Mucosa of gallbladder (tissue), 1 donor: ENCODE measurements at regions not wholly inside any gene's neighbourhood (a gene's known extent, or its start where the extent isn't known, plus 50 kb on each side); places are given as distances from the start of the nearest gene placed in this dataset.
"Not testable (repeated sequence)": the region's sequence is repeated elsewhere in the genome, so short reads cannot be mapped to it uniquely, and the experiment has no call there.

ENCODE experiments used
- DNase-seq: peaks from one replicate; pipeline ENCODE4 v3.0.0-alpha.2; 2020; ENCODE audit warnings: low spot score
- donor health status: DM: no; HTN: no; CAD: no.

- no peak for DNase-seq
Measured at GRCh38 chr2:176851889-176852483, 360.6 kb upstream of the HNRNPA3 start.

- no peak for DNase-seq
Measured at GRCh38 chr2:176852667-176853066, 359.9 kb upstream of the HNRNPA3 start.

GRCh38 chr2:176854062-176854461 lies 358.5 kb upstream of the HNRNPA3 start:
- no peak for DNase-seq

GRCh38 chr2:176854878-176855277 lies 357.7 kb upstream of the HNRNPA3 start:
- no peak for DNase-seq

- no peak for DNase-seq
Measured at GRCh38 chr2:176856683-176857082, 355.9 kb upstream of the HNRNPA3 start.

- no peak for DNase-seq
Measured at GRCh38 chr2:176865336-176865735, 347.3 kb upstream of the HNRNPA3 start.

- DNase-seq, result no peak
Measured at GRCh38 chr2:176872406-176872805, 340.2 kb upstream of the HNRNPA3 start.

GRCh38 chr2:176873403-176873802 lies 339.2 kb upstream of the HNRNPA3 start:
- DNase-seq, result no peak

- DNase-seq, result no peak
Measured at GRCh38 chr2:176876493-176877103, 336.0 kb upstream of the HNRNPA3 start.

GRCh38 chr2:176879426-176879995 lies 333.1 kb upstream of the HNRNPA3 start:
- no peak for DNase-seq

GRCh38 chr2:176882045-176882444 lies 330.5 kb upstream of the HNRNPA3 start:
- DNase-seq, result not testable (repeated sequence)

GRCh38 chr2:176885001-176885643 lies 327.5 kb upstream of the HNRNPA3 start:
- DNase-seq, result no peak

- no peak for DNase-seq
Measured at GRCh38 chr2:176885661-176886060, 326.9 kb upstream of the HNRNPA3 start.

- no peak for DNase-seq
Measured at GRCh38 chr2:176891105-176891504, 321.5 kb upstream of the HNRNPA3 start.

GRCh38 chr2:176891857-176892256 lies 320.7 kb upstream of the HNRNPA3 start:
- DNase-seq, result no peak

- DNase-seq, result no peak
Measured at GRCh38 chr2:176892676-176893226, 319.8 kb upstream of the HNRNPA3 start.

GRCh38 chr2:176895158-176895557 lies 317.4 kb upstream of the HNRNPA3 start:
- no peak for DNase-seq

- DNase-seq, result no peak
Measured at GRCh38 chr2:176902454-176902853, 310.1 kb upstream of the HNRNPA3 start.

- DNase-seq, result not testable (repeated sequence)
Measured at GRCh38 chr2:176904053-176904452, 308.5 kb upstream of the HNRNPA3 start.

- no peak for DNase-seq
Measured at GRCh38 chr2:176907341-176907740, 305.3 kb upstream of the HNRNPA3 start.

GRCh38 chr2:176910828-176911227 lies 301.8 kb upstream of the HNRNPA3 start:
- DNase-seq, result no peak

- no peak for DNase-seq
Measured at GRCh38 chr2:176913955-176914354, 298.6 kb upstream of the HNRNPA3 start.

- no peak for DNase-seq
Measured at GRCh38 chr2:176914371-176914770, 298.2 kb upstream of the HNRNPA3 start.
